DND-41 (cell line): ENCODE measurements at regions not wholly inside any gene's neighbourhood (a gene's known extent, or its start where the extent isn't known, plus 50 kb on each side); places are given as distances from the start of the nearest gene placed in this dataset.

Experiments
- ATAC-seq: fragments of 200-7000 bp; cut with Tn5 transposase; 3 replicates; pipeline ENCODE4 v1.9.1; 2021; ENCODE audit warnings: low read depth; ENCODE audit not compliant: insufficient read depth
- DNase-seq: peaks from one replicate; pipeline ENCODE4 v3.0.0-alpha.2; 2020
- H2AFZ ChIP-seq: 2 replicates; pipeline ENCODE4 v1.6.0; 2012; ENCODE audit warnings: low read depth, low read length
- H3K27ac ChIP-seq: 2 replicates; pipeline ENCODE4 v1.5.1; 2012; ENCODE audit warnings: low read length, inconsistent platforms
- H3K27me3 ChIP-seq: fragments of 200-600 bp; sonication (generic); 2 replicates; pipeline ENCODE4 v1.6.0; 2012; ENCODE audit warnings: low read length, mild to moderate bottlenecking, inconsistent platforms; ENCODE audit not compliant: insufficient read depth, poor library complexity
- H3K36me3 ChIP-seq: 2 replicates; pipeline ENCODE4 v1.5.1; 2012; ENCODE audit warnings: low read length, inconsistent platforms; ENCODE audit not compliant: insufficient read depth
- H3K4me1 ChIP-seq: 2 replicates; pipeline ENCODE4 v1.5.1; 2012; ENCODE audit warnings: mild to moderate bottlenecking, low read length; ENCODE audit not compliant: insufficient read depth
- H3K4me2 ChIP-seq: 2 replicates; pipeline ENCODE4 v1.6.0; 2012; ENCODE audit warnings: mild to moderate bottlenecking, moderate library complexity, low read length, inconsistent platforms; ENCODE audit not compliant: insufficient read depth
- H3K4me3 ChIP-seq, 2 experiments: fragments of 200-600 bp in 1 of 2; shearing (Covaris generic) in 1 of 2; 2 replicates each; pipeline ENCODE4 v1.5.1; 2012 to 2016; ENCODE audit warnings: inconsistent platforms in 2 of 2, low read length in 2 of 2, mild to moderate bottlenecking in 2 of 2, low read depth in 1 of 2, moderate library complexity in 1 of 2
- H3K79me2 ChIP-seq: 2 replicates; pipeline ENCODE4 v1.6.0; 2012; ENCODE audit warnings: low read length, inconsistent platforms; ENCODE audit not compliant: insufficient read depth
- H3K9ac ChIP-seq: 2 replicates; pipeline ENCODE4 v1.6.0; 2012; ENCODE audit warnings: low read depth, mild to moderate bottlenecking, inconsistent platforms, low read length, moderate library complexity
- H3K9me3 ChIP-seq: 2 replicates; pipeline ENCODE4 v1.5.1; 2012; ENCODE audit warnings: low read length, moderate library complexity, mild to moderate bottlenecking, inconsistent platforms; ENCODE audit not compliant: insufficient read depth, severe bottlenecking
- H4K20me1 ChIP-seq: 2 replicates; pipeline ENCODE4 v1.6.0; 2012; ENCODE audit warnings: low read length; ENCODE audit not compliant: insufficient read depth
- CTCF ChIP-seq: IDR thresholded peaks from 2 replicates; pipeline ENCODE4 v1.5.1; 2012; ENCODE audit warnings: borderline replicate concordance, low read length, moderate library complexity, mild to moderate bottlenecking; ENCODE audit not compliant: poor library complexity, severe bottlenecking; ENCODE audit errors: extremely low read depth
- EZH2 ChIP-seq: IDR thresholded peaks from 3 replicates; pipeline ENCODE4 v1.6.1; 2012; ENCODE audit warnings: borderline replicate concordance, low read depth, mild to moderate bottlenecking, moderate library complexity, low read length, inconsistent platforms; ENCODE audit not compliant: severe bottlenecking

GRCh38 chr14:103220134-103220981, 97.1 kb downstream of the TNFAIP2 start:
- no peak for DNase-seq
- Histone ChIP-seq H3K4me3 (no peak overlapping the region), H3K36me3 (no peaks in the 10 kb centered on the region), H3K4me2 (no peak overlapping the region), H3K27me3 (peaks cover 3% of the 10 kb centered on the region), H4K20me1 (no peaks in the 10 kb centered on the region; the same call in 1 of the 2 replicates), H3K9ac (no peak overlapping the region), H3K27ac (no peak overlapping the region), H3K4me1 (no peaks in the 10 kb centered on the region), H3K9me3 (no peaks in the 10 kb centered on the region), H3K79me2 (no peaks in the 10 kb centered on the region), H2AFZ (no peak overlapping the region)
- ATAC-seq, result no peak
- no peak for TF ChIP-seq CTCF
- TF ChIP-seq EZH2, result no peak

- H3K4me2 ChIP-seq, result no peak overlapping the region
- no peak overlapping the region for H3K27ac ChIP-seq
- ATAC-seq (no peak), DNase-seq (no peak)
- H3K4me3 ChIP-seq, result no peak overlapping the region
- no peaks in the 10 kb centered on the region for H3K9me3 ChIP-seq
- H3K79me2 ChIP-seq, result no peaks in the 10 kb centered on the region
- H3K4me1 ChIP-seq, result no peaks in the 10 kb centered on the region
- TF ChIP-seq EZH2 (no peak), CTCF (no peak)
- H4K20me1 ChIP-seq, result no peaks in the 10 kb centered on the region; the same call in 1 of the 2 replicates
- H2AFZ ChIP-seq, result no peak overlapping the region
- no peaks in the 10 kb centered on the region for H3K36me3 ChIP-seq
- peaks cover 3% of the 10 kb centered on the region for H3K27me3 ChIP-seq
- H3K9ac ChIP-seq, result no peak overlapping the region
Observed at GRCh38 chr14:103220982-103221641, 97.9 kb downstream of the TNFAIP2 start.

GRCh38 chr14:103221781-103222358, 98.6 kb downstream of the TNFAIP2 start:
- no peaks in the 10 kb centered on the region for H3K4me1 ChIP-seq
- no peaks in the 10 kb centered on the region for H3K79me2 ChIP-seq
- ATAC-seq (no peak), DNase-seq (no peak)
- H3K36me3 ChIP-seq, result no peaks in the 10 kb centered on the region
- no peak overlapping the region for H3K4me2 ChIP-seq
- TF ChIP-seq CTCF (no peak), EZH2 (no peak)
- no peak overlapping the region for H3K4me3 ChIP-seq
- no peak overlapping the region for H3K27ac ChIP-seq
- no peaks in the 10 kb centered on the region; the same call in 1 of the 2 replicates for H4K20me1 ChIP-seq
- H2AFZ ChIP-seq, result no peak overlapping the region
- H3K9me3 ChIP-seq, result no peaks in the 10 kb centered on the region
- H3K9ac ChIP-seq, result no peak overlapping the region
- peaks cover 3% of the 10 kb centered on the region for H3K27me3 ChIP-seq
